GM21737 (cell line): ENCODE measurements at regions not wholly inside any gene's neighbourhood (a gene's known extent, or its start where the extent isn't known, plus 50 kb on each side); places are given as distances from the start of the nearest gene placed in this dataset.

Experiments
- ATAC-seq: cut with Tn5 transposase; IDR thresholded peaks from one replicate; pipeline ENCODE4 v1.9.1; 2021; ENCODE audit warnings: mild to moderate bottlenecking, moderate library complexity; ENCODE audit not compliant: unreplicated experiment

- no peak for ATAC-seq
Observed at GRCh38 chr2:186068139-186068801, 329.7 kb downstream of the FSIP2 start.

- no peak for ATAC-seq
Observed at GRCh38 chr2:186069676-186070075, 331.1 kb downstream of the FSIP2 start.

GRCh38 chr2:186085226-186085625 lies 346.6 kb downstream of the FSIP2 start:
- no peak for ATAC-seq

- ATAC-seq, result no peak
Observed at GRCh38 chr2:186093174-186093573, 354.6 kb downstream of the FSIP2 start.

- no peak for ATAC-seq
Observed at GRCh38 chr2:186098821-186099220, 360.2 kb downstream of the FSIP2 start.

GRCh38 chr2:186099826-186100225 lies 361.2 kb downstream of the FSIP2 start:
- no peak for ATAC-seq

- no peak for ATAC-seq
Observed at GRCh38 chr2:186100636-186101035, 362.0 kb downstream of the FSIP2 start.

- ATAC-seq, result no peak
Observed at GRCh38 chr2:186101616-186102015, 363.0 kb downstream of the FSIP2 start.

- no peak for ATAC-seq
Observed at GRCh38 chr2:186103276-186103675, 364.7 kb downstream of the FSIP2 start.

- ATAC-seq, result no peak
Observed at GRCh38 chr2:186105016-186105724, 366.6 kb downstream of the FSIP2 start.

GRCh38 chr2:186108470-186108869 lies 369.9 kb downstream of the FSIP2 start:
- ATAC-seq, result no peak

GRCh38 chr2:186113284-186113683 lies 372.8 kb upstream of the ZC3H15 start:
- no peak for ATAC-seq

- no peak for ATAC-seq
Observed at GRCh38 chr2:186125156-186125555, 360.9 kb upstream of the ZC3H15 start.

GRCh38 chr2:186125625-186126024 lies 360.4 kb upstream of the ZC3H15 start:
- ATAC-seq, result no peak

GRCh38 chr2:186126181-186126580 lies 359.9 kb upstream of the ZC3H15 start:
- no peak for ATAC-seq

- no peak for ATAC-seq
Observed at GRCh38 chr2:186129767-186130581, 356.1 kb upstream of the ZC3H15 start.

- ATAC-seq, result no peak
Observed at GRCh38 chr2:186130748-186131641, 355.1 kb upstream of the ZC3H15 start.

GRCh38 chr2:186135686-186136085 lies 350.4 kb upstream of the ZC3H15 start:
- no peak for ATAC-seq

- no peak for ATAC-seq
Observed at GRCh38 chr2:186136860-186137259, 349.2 kb upstream of the ZC3H15 start.

GRCh38 chr2:186138845-186139244 lies 347.2 kb upstream of the ZC3H15 start:
- ATAC-seq, result no peak

GRCh38 chr2:186159101-186159500 lies 327.0 kb upstream of the ZC3H15 start:
- no peak for ATAC-seq
